PC-9 (cell line): ENCODE measurements at regions not wholly inside any gene's neighbourhood (a gene's known extent, or its start where the extent isn't known, plus 50 kb on each side); places are given as distances from the start of the nearest gene placed in this dataset.

Experiments
- EZH2 ChIP-seq: fragments of 200-600 bp; sonication (generic); IDR thresholded peaks from 2 replicates; pipeline ENCODE4 v1.8.0; 2017; ENCODE audit warnings: antibody characterized with exemption, low read depth
- TF ChIP-seq, protein P1 (sequence below): fragments of 200-600 bp; sonication (generic); conservative IDR thresholded peaks from 2 replicates; pipeline ENCODE4 v1.6.1; 2017; ENCODE audit warnings: mixed run types, antibody characterized with exemption, mild to moderate bottlenecking, moderate library complexity

DNA sequence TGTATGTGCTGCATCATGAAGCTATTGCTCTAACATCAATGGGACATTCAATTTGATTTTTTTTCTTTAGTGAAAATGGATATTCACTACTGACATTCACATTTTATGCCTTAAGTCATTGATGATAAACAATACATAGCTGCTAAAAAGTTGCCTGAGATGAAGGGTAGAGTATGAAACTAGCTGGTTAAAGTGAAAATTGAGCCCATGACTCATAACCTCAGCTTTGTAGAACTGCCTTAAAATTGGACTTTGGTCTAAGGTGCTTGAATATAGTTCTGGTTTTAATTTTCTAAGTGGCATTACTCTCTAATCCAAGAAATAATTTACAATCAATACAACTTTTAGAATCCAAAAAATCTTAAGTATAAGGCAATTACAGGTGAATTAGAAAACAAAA lies 740.4 kb upstream of the RIOK2 start:
- TF ChIP-seq, protein P1, sequence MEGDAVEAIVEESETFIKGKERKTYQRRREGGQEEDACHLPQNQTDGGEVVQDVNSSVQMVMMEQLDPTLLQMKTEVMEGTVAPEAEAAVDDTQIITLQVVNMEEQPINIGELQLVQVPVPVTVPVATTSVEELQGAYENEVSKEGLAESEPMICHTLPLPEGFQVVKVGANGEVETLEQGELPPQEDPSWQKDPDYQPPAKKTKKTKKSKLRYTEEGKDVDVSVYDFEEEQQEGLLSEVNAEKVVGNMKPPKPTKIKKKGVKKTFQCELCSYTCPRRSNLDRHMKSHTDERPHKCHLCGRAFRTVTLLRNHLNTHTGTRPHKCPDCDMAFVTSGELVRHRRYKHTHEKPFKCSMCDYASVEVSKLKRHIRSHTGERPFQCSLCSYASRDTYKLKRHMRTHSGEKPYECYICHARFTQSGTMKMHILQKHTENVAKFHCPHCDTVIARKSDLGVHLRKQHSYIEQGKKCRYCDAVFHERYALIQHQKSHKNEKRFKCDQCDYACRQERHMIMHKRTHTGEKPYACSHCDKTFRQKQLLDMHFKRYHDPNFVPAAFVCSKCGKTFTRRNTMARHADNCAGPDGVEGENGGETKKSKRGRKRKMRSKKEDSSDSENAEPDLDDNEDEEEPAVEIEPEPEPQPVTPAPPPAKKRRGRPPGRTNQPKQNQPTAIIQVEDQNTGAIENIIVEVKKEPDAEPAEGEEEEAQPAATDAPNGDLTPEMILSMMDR: no peak
- no peak for TF ChIP-seq EZH2
